ENCODE measurements at regions not wholly inside any gene's neighbourhood (a gene's known extent, or its start where the extent isn't known, plus 50 kb on each side); places are given as distances from the start of the nearest gene placed in this dataset.

DNA sequence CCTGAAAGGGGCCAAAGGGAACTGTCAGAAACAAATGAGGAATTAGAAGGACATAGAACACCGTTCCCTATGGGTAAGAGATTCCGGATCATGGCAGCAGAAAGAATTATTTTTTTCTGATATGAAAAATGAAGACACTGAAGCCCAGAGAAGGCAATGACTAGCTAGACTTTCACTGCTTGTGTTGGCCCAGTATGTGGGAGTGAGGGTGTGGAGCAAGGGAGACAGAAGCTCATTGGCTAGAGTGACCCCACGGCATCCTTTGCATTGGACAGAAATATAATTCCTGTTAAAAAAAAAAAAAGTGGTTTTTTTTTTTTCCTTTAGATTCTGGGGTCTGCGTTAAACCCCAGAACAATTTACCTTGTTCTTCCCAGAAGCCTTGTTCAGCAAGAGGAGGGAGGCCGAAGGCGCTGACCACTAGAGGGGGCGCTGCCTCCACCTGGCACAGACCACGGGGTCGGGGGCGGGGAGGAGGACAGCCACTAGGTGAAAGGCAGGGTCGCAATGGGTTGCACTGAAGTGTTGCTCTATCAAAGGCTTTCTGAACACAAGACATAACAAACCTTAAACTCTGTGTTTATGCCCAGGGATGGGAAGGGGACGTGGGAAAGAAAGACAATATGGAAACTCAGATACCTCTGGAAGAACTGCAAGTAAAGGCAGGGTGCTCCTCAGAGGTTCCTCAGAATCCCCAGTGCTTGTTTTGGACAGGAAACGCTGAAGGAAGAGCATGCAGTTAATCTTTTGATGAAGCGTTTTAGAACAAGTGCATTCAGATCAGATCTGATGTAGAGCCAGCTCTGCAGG is 156.8 kb downstream of the KCNA5 start:
- no peak for FAIRE-seq

DNA sequence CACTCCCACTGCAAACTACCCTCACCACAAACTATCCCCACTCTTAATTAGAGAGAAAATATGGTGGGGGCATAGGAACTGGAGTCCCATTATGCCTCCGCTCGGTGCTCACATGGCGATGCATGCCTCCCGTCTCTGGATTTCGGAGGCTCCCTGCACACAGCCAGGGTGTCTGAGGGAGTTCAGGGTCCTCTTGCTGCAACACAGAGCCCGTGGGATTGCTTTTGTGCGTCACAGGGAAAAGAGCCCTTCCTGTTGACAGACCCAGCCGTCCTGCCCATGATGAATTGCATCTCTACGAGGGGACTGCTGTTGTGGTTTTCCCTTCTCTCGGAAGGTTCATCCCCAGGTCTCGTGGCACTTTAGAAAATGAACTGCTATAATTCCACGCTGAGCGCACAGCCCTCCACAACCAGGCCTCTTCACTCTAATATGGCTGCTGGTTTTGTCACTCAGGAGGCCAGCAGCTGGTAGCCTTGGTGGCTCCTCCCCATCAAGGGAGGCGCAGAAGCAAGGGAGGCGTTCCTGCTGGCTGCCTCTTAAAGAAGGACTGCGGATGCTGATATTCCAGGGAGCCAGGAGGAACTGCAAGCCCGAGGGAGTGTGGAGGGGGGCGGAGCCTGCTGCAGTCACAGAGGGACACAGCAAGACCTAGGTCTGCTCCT is 158.0 kb downstream of the KCNA5 start:
- no peak for FAIRE-seq

DNA sequence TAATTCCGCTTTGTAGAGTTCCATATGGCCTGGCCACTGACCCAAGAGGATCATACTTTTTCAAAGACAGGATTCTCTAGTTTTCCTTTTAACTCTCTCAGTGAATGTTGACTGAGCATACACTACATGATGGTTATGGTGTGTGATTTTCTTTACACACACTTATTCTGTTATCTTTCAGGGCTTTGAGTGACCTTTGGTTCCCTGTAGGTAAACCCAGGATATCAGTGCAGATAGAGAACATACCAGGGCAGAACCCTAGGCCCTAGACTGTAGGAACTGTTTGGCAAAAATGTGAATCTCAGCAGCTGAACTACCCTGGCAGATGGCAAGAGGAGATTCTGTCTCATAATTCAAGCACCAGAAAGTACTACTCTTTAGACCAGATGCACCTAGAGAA is 159.6 kb downstream of the KCNA5 start:
- no peak for FAIRE-seq

DNA sequence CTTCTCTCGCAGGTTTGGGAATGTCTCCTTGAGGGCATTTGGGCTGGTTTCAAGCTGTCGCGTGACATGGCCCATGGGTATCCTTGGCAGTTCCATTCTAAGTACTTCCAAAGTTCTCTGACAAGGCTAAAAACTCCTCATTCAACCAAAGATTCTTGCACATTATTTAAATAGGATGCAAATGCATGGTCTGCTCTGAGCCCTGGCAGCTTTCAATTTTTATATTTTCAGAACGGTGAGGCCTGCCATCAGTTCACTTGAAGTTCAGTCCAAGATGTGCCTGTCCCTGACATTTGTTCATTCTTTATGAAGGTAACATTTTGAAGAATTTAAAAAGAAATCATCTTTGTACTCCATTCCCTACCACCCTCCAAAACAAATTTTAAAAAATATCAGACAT is 160.0 kb downstream of the KCNA5 start:
- no peak for FAIRE-seq

DNA sequence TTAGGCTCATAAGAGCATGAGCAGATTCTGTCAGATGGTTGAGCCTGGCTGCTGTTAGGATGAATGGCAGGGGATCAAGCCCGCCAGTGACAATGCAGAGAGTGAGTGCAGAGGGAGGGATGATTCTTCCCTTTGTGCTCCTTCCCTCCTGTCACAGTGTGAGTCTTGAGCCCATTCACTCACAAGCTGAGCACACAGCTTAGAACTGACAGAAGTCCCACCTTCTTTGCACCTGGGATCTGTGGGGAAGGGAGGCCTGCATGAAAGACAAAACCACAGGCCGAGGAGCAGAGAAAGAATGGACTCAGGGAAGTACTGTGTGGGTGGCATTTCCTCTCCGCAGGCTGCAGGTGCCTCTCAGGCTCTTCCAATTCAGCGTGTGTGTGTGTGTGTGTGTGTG is 160.6 kb downstream of the KCNA5 start:
- no peak for FAIRE-seq

DNA sequence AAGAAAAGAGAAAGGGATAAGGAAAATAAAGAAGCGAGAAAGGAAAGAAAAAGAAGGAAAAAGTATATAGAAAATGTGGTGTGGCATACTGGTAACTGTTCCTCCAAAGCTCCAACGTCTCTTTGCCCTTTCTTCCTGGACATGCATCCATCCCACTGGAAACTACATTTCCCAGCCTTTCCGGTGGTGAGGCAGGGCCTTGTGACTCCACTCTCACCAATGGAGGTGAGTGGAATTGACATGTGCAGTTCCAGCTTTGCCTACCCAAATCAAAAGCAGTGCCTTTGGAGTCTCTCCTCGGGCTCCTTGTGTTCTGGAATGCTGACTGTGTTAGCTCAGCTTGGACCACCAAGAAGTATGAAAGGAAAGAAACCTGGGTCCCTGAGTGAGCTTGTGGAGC is 161.2 kb downstream of the KCNA5 start:
- FAIRE-seq: no peak

DNA sequence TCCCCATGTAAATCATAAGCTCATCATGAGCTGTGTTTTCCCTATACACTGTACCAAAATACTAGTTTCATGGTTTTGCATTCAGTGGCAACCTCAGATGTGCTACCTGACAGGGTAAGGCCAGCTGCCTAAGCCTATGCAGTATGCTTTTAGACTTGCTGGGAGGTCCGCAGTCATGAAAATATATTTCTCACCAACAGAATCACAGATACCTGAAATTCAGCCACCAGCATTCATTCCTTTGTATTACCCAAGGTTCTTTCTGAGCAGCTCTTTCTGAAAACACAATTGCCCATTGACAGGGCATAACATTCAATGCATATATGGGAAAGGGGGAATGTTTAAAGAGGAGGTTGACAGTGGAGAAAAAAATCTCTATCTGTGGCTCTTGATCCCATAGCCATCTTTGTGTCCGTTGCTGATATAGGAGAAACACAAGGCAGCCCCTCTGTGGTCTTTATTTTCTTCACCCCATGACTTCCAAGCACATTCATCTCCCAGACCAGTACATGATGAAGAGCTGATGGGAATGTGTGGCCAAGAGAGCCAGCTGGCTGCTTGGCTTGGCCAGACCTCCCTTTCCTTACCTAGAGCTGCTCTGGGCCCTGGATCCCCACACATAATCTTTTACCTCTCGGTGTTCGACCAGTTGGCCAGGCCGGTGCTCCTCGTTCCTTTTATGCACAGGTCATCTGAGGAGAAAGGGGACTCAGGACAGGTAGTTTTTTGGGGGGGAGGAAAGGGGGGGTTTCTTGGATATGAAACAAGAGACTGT is 162.9 kb downstream of the KCNA5 start:
- FAIRE-seq: no peak

DNA sequence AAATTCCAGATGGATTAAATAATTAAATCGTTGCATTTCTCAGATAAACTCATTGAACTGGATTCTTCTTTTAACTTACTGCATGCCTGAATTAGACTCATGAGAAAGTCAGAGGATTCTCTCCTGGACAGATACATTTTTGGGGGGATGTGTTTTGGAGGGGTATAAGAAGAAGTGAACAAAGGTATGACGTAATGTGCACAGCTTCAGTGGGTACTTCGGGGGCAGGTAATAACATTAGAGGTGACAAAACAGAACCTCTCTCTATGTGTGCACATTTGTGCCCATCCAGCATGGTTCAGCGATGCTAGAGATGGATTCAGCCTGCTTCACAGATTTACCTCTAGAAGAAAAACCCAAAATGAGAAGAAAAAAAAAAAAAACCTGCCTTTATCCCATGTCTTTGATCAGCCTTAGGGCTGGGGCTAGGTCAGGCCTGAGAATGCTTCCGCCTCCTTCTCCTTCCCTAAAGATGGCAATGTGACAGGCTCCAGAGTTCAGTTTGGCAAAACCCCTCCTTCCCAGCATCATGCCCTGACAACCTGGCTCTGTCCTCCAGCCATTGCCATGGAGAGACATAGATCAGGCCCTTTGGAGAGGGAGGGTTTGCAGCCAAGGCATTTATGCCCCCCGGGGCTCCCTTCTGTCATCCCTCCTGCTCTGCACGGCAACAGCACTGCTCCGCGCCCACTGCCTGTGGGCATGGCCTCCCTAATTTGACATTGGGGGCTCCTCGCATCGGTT is 166.7 kb downstream of the KCNA5 start:
- FAIRE-seq: no peak

DNA sequence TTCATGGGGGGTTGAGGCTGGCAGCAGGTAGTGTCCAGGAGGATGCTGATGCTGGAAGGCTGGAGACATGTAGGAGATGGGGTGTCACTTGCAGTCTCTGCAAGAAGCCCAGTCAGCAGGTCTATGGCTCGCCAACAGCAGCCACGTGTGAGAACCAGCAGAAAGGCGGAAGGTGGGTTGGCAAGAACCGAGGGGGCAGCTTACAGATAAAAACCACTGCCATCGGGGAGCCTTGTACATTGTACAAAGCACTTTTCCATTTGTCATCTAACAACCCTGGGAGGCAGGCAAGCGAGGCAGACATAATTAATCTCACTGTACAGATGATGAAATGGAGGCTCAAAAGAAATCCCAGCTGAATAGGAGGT is 167.2 kb downstream of the KCNA5 start:
- no peak for FAIRE-seq

DNA sequence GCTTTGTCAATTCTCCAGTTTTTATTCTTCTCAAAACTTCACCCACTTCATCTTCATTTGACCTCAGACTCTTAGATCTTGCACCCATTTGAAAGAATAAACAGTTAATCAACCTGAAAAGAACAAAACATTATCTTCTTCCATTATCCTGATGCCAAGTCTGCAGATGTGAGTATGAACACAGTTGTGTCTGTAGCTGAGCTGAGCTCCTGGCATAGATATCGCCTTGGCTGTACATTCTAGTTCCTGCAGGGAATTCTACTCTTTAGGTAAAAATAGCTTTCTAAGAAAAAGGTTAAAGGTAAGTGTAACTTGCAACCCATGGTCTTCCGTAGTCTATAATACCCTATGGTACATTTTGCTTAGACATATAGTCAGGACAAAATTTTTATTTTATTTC is 169.7 kb downstream of the KCNA5 start:
- FAIRE-seq: no peak

DNA sequence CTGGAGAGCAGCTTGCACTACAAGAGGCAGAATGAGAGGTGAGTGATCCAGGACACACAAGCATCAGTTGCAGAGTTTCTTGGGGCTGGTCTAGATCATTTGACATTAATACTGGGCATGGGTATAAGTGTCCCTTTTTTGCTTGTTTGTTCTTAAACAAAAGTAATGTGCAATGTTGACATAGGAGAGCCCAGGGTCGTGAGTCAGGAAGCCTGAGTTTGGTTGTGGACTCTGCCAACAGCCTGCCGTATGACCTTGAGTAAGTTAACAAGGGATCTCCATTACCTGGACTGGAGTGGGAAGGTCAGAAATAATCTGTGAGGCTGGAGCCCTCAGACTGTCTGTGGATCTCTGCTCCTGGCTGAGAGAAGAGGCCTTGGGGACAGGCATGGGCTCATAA is 170.3 kb downstream of the KCNA5 start:
- no peak for FAIRE-seq

DNA sequence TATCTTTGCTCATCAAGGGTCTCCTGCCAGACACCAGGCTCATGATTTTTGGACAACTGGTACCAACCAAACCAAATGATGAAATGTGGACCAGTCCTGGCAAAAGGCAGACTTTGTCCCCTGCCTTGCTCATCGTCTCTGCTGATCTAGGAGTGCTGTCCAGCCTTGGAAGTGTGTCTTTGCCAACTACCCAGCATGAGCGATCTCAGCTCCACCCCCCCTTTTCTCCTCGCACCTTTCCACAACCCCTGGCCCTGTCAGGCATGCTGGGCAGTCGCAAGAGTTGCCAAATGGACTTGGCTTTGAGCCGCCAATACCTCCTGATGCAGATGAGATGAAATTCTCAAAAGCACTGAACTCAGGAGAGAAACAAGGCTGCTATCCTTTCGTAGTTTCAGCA is 174.3 kb downstream of the KCNA5 start:
- no peak for FAIRE-seq

DNA sequence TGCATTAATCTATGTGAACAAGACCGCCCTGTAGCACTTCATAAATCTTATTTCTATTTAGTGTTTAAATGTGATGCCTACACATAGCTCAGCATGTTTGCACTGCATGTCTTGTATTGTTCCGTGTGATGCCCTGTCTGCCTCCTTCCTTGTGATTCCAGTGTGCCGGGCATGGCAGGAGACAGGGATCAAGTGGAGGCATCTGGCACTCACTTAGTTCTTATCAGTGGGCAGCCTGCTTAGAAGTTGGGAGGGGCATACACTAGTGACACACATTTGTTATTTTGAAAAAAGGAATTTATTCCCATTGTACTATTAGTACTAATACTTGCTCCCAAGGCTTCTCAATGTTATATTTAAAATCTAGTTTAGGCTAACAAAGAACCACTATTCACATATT is 176.4 kb downstream of the KCNA5 start:
- no peak for FAIRE-seq

DNA sequence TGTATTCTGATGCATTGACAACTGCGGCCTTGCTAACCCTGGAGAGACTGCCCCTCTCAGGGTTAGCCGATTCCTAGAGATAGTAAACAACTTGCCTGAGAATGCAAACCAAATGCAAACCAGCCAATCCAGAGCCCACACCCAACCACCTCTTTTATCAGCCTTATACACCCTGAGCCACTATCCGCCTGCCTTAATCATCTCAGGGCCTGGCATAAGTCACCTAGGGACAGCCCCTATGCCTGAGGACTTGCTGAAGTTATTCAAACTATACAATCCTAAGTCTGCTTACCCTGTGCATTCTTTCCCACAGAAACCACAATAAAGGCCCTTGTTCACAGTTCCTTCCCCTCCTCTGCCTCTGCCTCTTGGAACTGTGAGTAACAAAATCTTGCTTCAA is 177.2 kb downstream of the KCNA5 start:
- FAIRE-seq: no peak

DNA sequence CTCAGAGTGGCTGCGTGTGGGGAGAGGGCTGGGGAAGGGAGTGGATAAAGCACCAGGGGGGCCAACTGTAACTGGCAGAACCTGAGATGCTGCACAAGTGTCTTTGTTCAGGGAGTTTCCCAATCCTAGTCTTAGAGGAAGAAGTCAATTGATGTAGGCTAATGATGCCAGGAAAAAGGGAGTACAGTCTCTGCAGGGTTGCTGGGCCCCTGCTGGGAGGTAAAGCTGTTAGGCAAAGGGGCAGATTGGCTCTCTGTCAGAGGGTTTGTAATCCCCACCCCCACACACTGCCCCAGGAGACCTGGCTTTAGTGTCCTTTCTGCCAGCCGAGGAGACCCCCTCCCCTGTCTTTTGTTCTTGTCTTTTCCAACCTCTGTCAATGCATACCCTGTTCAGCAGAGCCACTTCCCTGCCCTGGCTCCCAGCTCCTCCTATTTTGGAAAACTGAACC is 178.4 kb downstream of the KCNA5 start:
- FAIRE-seq: no peak

DNA sequence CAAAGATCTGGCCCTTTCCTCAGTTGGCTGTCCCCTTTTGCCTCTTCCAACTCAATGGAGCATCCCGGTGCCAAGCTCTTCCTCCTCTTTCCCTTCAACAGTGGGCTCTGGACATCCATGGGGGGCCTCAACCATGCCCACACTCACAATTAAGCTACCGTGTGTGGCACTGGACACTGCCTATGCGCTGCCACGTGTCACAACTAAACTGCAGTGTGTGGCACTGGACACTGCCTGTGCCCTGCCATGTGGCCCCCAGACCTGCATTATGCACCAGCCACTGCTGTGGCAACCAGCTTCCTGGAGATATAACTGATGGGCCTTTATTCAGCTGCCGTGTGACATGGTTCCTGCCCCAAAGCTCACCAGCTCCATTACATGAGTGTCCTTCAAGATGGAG is 179.1 kb downstream of the KCNA5 start:
- FAIRE-seq: no peak

DNA sequence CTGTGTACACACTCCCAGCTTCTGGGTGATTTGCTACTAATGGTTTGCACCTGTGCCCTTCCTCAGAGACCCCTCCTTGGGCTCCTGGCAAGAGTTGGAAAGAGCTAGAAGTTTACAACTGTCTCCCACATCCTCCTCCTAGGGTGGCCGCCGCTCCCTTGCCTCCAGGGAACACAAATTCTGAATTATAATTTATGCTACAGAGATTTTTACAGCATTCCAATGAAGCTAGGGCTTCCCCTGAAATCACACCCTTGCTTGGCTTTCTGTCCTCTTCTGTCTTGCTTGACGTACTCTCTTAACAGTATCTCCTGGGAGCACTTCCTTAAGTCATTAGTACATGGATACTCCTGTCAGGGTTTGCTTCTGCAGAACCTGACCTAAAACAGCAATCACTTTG is 180.2 kb downstream of the KCNA5 start:
- no peak for FAIRE-seq

DNA sequence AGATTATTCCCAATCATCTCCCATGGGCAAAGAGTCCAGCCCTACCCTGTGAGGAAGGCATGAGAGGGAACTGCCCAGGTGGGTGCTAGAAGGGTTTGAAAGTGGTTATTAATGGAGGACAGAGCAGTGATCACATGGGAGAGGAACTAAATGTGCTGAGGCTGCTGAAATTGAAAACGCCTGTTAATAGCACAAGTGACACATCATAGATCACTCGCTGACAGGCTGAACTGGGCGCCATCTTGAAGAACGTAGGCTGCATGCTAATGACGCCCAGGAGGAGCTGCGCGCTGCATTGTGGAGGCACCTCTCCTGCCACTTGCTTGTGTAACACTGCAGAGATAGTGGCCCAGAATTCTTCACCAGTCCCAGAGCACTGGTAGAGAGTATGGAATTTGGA is 182.9 kb downstream of the KCNA5 start:
- no peak for FAIRE-seq

DNA sequence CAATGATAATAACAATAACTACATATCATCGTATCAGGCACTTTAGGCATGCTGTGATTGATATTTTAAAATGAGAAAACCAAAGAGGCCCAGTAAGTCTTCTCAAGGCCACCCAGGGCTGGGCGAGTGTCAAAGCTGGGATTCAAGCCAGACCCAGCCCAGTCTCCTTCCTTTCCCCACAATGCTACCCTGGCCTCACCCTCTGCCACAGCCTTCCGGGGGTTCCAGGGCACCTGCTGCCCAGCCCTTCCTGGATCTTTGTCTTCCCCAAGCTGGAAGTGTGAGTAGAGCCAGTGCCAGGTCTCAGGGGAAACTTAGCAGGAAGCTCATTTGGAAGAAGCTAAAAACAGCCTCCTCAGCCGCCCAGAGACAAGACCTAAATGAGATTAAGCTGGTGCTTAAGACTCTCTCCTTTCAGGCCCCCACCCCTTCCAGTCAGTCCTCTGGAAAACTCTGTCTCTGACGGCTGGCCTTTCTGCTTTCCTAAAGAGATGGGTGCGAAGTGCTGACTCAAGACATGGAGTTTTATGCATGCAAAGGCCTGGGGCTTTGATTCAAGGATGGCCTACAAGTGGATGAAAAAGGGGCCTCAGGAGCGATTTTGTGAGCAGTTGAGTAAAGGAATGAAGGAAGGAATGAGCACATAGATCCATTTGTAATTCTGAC is 184.2 kb downstream of the KCNA5 start:
- no peak for FAIRE-seq

DNA sequence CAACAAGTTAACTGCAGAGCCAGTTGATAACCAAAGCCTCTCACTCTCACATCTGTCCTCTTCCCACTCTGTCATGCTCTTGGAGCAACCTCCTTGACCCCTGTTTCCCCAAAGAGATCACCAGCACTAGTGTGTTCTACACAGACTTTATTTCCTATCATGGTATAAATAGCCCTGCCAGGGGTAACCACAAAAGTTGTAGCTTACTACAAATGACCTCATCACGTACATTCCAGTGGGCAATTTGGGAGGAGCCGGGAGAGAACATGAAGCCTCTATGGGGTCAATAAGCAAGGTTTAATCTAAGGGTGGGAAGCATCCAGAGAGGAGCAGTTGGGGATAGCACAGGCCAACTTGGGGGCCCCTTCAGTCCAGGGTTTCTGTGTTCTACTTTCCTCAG is 186.5 kb downstream of the KCNA5 start:
- FAIRE-seq: no peak

DNA sequence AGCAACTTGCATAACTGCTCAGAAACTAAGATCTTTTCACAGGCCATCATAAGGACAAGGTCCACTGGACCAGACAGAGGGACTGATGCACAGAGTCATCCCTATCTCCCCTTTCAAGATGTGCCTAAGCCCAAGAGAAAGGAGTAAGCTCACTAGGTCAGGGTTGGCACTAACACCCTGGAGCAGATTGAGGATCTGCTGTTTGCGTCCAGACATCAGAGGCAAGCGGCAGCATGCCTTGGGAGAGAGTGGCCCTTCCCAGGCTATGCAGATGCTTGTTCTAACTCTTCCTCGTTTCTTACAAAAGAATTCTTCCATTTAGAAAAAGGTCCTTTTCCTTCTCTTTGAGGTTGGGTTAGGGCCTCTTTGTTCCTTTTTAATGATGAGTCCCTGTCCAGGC is 187.2 kb downstream of the KCNA5 start:
- no peak for FAIRE-seq

DNA sequence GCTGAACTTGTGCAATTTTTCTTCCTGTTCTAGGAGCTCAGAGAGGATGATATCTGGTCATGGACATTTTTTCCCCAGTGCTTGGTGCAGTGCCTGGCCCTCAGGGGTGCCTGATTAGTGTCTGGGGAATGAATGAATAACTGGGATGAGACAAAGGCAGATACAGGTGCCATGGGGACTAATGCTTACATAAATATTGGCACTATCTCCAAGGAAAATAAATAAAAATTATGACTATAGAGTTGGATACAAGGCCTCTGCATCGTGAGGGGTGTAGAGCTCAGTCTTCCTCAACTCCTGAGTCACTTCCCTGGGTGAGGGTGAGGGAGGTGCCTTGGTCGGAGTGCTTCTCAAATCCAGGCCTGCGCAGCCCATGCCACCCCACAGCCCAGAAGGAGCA is 188.6 kb downstream of the KCNA5 start:
- no peak for FAIRE-seq
